ENCODE measurements at regions not wholly inside any gene's neighbourhood (a gene's known extent, or its start where the extent isn't known, plus 50 kb on each side); places are given as distances from the start of the nearest gene placed in this dataset.

GRCh38 chr11:31884080-31884479 is 73.0 kb upstream of the PAX6 start:
- DNase-seq: no peak

GRCh38 chr11:31883435-31883834 is 72.3 kb upstream of the PAX6 start:
- no peak for DNase-seq

GRCh38 chr11:31882951-31883392 is 71.8 kb upstream of the PAX6 start:
- no peak for DNase-seq

GRCh38 chr11:31881825-31882224 is 70.7 kb upstream of the PAX6 start:
- DNase-seq: no peak

GRCh38 chr11:31879681-31880080 is 68.6 kb upstream of the PAX6 start:
- no peak for DNase-seq

DNA sequence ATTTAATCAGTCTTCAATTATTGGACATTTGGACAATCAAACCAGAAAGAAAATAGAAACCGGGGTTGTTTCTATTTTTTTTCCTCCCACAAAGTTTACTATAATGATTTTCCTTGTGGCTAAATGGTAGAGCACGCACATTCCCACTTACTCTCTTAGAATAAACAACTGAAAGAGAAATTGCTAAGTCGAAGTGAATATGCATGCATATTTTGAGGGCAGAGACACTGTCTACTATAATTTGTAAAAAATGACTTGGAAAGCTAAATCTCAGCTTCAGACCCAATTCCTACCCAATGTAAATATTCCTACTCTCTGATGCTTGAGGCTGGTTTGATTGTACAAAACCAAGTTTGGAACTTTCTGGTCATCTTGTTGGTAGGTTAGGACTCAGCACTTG is 66.7 kb upstream of the PAX6 start:
- no peak for DNase-seq

DNA sequence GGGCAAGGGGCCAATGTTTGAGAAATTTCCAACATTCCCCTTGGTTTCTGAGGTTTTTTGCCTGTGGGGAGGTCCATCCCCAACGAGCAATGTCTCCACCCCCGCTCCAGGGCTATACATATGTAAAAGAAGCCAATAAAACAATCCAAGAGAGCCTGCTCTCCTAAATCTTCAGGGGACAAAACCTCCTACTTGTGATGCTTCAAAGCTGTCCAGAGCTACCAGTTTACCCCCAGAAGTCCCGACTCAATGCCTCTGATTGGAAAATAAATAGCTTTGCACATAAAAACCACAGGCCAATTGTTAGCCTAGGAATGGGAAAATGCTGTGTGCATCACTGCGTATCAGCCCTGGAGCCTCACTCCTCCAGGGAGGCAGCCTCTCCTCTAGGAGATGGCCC is 66.0 kb upstream of the PAX6 start:
- DNase-seq: no peak

GRCh38 chr11:31875866-31876560 is 64.9 kb upstream of the PAX6 start:
- DNase-seq: no peak

DNA sequence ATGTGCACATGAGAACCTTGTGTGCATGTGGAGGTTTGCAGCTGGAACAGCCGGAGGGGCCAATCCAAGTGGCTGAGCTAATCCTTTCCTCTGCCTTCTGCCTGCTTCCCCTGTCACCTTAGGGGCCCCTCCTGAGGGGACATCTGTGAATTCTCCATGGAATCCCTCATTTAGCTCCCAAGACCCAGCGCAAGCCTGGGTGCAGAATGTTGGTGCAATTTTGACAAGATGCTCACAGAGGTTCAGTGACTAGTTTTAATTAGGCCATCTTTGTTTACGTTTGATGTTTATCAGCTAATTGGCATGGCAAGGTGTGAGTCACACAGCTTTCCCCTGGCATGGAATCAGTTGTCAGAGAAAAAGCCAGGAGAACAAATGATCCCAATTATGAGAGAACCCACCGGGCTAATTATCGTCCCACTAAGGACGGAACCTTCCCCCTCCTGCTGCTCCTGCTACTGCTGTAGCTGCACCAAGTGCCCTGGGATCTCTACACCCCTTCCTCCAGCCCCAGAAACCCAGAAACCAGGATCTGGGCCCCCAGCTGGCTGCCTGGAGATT is 63.6 kb upstream of the PAX6 start:
- DNase-seq: no peak

GRCh38 chr11:31873124-31873523 is 62.0 kb upstream of the PAX6 start:
- DNase-seq: no peak

DNA sequence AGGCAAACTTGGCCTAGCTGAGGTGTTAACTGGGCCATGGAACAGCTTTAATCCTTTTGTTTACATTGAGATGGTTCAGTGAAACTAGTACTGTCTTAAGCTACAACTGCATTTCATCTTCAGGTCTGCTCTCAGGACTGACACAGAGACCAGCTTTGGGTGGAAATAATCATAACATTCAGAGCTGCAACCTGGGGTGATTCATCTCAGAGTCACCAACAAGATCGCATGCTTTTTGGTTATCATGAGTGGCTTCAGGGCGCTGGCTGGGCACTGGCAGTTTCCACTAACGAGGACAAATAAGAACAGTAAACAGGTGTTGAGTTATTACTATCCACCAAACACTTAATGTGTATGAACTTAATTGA is 60.9 kb upstream of the PAX6 start:
- no peak for DNase-seq

GRCh38 chr11:31871310-31872075 is 60.4 kb upstream of the PAX6 start:
- no peak for DNase-seq

DNA sequence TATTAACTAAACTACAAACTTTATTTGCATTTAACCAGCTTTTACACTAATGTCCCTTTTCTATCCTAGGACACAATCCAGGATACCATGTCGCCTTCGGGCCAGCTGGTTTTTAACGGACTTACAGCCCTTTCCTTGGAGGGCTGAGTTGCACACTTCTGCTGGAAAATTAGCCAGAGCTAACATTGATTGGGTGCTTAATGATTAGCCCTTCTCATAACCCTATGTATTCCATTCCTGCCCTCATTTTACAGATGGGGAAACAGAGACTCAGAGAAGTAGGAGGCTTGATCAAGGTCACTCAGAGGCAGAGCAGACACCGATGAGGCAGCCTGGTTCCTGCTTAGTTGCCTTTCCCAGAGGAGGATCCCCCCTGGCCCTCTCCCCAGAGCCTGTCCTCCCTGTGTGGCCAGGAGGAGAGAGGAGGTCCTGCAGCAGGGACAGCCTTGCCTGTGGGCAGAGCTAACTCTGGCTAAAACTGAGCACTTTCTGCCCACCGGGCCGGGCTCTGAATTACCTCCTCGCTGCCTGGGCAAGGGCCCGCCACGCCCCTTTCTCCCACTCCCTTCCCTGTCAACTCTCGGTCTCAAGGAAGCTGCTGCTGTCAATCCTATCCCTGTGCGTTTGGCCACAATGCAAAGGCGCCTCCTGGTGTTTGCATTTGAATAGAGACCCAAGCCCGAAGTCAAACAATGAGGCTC is 59.6 kb upstream of the PAX6 start:
- DNase-seq: peak; percentile 17

DNA sequence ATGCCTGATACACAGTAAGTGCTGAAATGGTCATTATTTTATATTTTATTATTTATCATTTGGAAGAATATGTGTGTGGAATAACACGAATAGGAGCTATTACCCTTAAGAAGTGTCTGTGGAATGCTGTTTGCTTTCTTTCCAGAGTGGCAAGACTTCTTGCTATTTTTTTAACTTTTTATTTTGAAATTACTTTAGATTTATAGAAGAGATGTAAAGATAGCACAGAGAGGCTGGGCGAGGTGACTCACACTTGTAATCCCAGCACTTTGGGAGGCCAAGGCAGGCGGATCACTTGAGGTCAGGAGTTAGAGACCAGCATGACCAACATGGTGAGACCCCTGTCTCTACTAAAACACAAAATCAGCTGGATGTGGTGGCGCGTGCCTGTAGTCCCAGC is 58.9 kb upstream of the PAX6 start:
- DNase-seq: no peak

- DNase-seq: no peak
Measured at GRCh38 chr11:31865606-31866300, 54.6 kb upstream of the PAX6 start.

DNA sequence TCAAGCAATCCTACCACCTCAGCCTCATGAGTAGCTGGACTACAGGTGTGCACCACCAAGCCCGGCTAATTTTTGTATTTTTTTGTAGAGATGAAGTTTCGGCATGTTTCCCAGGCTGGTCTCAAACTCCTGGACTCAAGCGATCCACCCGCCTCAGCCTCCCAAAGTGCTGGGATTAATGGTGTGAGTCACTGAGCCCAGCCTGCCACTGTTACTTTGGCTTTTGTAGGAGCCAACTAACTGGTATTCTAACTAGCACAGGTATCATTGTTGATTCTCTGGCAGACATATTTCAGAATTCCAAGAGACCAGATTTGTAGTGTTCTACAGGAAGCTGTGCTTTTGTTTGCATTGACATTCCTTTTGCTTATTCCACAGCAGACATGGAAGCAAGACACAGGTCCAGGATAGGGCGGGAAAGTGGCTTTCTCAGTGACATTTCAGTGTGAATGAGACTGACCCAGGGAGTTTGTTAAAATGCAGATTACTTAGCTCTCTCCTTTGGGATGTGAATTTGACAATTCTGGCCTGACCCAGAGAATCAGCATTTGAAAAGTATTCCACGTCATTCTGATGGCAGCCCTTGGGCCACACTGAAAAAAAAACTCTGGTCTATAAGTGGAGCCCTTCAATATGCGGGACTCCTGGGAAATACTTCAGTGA is 52.2 kb upstream of the PAX6 start:
- no peak for DNase-seq

- DNase-seq: no peak
Measured at GRCh38 chr11:31861011-31861410, 49.9 kb upstream of the PAX6 start.

All from CD4-positive, alpha-beta T cell treated with Interleukin-12 subunit alpha and Interleukin-12 subunit beta, for 1 hour (primary cell).